Activated naive CD4-positive, alpha-beta T cell treated with anti-CD3 and anti-CD28 coated beads, Interleukin-2, amount 50 U/mL, for 16 hours (primary cell): ENCODE measurements at regions not wholly inside any gene's neighbourhood (a gene's known extent, or its start where the extent isn't known, plus 50 kb on each side); places are given as distances from the start of the nearest gene placed in this dataset.

Experiments
- DNase-seq: peaks from one replicate; pipeline ENCODE4 v3.0.0-alpha.2; 2020

DNA sequence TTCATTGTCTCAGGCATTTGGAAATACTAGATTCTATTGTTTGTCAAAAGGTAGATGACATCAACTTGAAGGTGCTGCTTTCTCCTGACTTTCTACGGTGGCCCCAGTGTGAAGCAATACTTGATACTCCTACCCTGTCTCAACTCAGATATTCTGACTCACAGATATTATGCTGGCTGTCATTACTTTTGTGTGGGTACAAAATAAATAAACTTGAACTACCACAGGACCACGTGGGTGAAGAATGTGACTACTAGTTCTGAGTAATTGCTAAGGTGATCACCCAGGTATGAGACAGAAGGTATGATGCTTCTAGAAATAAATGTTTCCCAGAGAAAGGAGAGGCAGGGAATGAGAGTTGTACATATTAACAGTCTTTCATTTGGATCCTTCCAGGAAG is 275.3 kb upstream of the SPOCK3 start:
- no peak for DNase-seq

DNA sequence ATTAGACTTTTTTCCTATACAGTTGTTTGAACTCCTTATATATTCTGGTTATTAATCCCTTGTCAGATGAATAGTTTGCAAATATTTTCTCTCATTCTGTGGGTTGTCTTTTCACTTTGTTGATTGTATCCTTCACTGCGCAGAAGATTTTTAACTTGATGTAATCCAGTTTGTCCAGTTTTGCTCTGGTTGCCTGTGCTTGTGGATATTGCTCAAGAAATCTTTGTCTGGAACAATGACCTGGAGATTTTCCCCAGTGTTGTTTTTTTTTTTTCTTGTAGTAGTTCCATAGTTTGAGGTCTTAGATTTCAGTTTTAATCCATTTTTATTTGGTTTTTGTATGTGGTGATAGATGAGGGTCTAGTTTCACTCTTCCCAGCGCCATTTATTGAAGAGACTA is 289.8 kb upstream of the SPOCK3 start:
- no peak for DNase-seq

DNA sequence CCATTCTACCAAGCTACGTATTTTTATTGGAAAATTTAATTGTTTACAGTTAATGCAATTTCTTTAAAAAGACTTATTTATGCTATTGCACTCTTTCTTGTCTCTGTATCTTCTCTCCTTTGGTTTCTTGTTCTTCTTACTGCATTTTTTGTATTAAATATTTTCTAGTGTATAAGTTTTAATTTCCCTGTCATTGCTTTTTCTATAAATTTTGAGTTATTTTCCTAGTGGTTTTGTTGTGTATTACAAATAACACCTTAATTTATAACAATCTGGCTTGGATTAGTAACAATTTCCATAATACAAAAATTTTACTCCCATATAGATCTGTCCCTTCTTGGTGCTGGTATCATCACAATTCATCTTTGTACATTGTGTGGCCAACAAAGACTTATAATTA is 303.5 kb upstream of the SPOCK3 start:
- no peak for DNase-seq

DNA sequence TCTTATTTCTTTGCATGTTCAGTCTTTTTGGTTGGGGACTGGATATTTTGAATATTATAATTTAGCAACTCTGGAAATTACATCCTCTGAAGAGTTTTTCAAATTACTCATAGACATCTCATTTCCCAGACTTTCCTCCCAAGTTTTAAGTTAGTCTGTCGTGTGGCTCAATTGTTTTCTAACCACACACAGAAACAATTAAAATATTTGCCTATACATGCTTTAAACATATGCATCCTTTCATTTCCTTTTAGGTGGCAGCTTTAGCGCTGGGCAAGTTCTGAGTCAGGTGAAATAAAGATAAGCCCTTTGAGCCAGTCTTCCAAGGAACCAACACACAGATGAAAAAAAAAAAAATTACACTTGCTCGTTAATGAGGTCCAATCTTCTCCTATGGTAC is 307.0 kb upstream of the SPOCK3 start:
- no peak for DNase-seq

DNA sequence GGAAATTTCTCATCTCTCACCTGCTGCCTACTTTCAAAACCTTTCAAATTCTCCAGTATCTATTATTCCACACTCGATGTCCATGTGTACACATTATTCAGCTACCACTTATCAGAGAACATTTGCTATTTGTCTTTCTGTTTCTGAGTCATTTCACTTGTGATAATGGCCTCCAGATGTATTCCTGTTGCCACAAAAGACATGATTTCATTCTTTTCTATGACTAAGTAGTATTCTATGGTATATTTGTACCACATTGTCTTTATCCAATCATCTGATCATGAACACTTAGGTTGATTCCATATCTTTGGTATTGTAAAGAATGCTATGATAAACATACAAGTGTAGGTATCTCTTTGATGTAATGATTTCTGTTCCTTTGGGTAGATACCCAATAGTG is 310.1 kb upstream of the SPOCK3 start:
- DNase-seq, result no peak

DNA sequence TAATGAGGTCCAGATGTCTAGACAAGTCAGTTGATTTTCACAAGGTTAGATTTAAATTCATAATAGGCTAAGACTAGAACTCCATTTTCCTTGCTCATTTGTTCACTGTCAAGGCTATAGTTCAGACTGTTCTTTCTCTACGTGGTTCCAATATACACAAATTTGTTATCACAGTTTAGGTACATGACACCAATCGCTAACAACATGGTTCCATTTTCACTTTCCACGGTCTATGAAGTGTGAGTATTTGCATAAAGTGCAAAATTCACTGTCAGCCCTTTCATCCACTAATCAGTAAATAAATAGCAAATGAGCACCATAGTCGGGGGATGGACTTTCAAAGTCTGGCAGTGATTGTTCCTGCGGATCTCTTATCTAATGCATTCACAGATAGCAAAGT is 315.7 kb upstream of the SPOCK3 start:
- no peak for DNase-seq

DNA sequence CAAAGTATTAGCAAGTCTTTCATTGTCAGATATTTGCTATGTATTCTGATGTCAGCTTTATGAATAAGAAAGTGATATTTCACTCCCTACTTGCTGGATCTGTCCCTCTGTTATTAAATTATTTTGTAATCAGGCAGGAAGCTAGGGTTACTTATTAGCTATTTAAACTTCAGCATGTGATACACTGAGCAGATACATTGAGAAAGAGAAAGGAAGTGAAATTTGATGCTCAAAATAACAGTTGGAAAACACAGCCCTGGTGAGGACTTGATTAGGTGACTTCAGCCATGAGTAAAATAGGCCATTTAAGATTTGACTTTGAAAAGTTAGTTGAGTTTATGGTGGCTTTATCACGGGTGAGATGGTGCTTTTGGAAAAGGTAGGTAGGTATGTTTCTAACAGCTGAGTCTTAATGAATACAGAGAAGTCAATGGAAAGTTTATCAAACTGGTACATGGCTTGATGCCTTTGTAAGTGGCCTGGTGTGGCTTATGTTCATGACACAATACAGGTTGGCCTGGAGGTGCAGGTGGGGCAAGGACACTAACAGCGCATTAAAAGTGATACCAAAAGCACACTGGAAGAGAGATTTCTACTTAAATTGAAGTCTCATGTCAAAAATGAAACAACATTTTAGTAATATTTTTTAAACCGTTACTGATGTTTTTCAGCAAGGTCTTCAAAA is 321.2 kb upstream of the SPOCK3 start:
- DNase-seq, result no peak

DNA sequence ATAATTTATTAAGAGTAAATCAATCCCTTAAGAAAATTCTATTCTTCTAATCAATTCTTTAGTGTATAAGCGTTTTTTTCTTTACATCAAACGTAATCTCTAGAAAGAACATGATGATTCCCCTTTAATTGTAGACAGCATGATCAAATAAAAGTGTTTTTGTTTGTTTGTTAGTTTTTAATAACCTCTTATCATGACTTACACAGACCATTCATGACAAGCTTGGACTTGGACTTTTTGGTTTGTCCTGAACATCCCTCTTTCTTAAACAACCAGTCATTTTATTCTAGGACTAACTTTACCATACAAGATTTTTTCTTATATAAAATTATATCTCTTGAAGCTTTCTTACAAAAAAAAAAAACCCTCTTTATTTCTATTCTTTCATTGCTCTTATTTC is 344.6 kb upstream of the SPOCK3 start:
- no peak for DNase-seq

DNA sequence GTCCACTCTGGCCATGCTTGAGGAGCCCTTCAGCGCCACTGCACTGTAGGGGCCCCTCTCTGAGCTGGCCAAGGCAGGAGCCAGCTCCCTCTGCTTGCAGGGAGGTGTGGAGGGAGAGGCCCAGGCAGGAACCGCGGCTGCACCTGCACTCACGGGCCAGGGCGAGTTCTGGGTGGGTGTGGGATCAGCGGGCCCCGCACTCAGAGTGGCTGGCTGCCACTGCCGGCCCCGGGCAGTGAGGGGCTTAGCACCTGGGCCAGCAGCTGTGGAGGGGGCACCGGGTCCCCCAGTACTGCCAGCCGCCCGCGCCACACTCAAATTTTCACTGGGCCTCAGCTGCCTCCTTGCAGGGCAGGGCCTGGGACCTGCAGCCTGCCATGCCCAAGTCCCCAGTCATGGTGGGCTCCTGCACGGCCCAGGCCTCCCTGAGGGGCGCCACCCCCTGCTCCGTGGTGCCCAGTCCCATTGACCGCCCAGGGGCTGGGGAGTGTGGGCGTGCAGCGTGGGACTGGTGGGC is 347.2 kb upstream of the SPOCK3 start:
- no peak for DNase-seq

DNA sequence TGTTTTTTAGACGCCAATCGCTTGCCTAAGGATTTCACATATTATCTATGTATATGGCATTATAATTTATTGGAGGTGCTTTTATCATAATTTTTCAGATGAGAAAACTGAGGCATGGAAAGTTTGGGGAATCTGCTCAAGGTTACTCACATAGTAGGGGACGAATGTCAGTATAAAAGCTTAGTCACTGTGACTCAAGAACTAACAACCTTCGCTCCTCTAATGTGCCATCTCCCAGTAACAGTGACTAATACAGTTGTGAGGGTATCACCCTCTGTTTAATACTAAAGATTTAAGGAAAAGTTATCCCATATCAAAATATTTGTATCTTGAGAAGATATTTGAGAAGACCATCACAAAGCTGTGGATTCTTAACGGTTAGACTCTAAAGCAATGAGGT is 353.1 kb upstream of the SPOCK3 start:
- no peak for DNase-seq

DNA sequence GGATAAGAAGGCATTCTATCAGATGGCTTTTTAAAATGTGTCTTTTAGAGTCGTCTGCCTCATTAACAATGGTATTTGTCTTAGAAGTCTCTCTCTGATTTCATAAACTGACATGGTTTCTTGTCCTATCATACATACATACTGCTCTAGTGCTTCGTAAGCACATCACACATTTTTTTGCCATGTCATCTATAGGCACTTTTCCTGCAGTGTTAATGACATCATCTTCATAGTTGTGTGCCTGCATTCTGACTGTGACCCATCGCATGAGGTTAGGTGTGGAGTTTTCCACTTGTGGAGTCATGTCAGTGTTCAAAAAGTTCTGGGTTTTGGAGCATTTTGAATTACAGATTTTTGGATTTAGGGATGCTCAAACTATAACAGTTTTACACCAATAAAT is 361.6 kb upstream of the SPOCK3 start:
- DNase-seq, result no peak

DNA sequence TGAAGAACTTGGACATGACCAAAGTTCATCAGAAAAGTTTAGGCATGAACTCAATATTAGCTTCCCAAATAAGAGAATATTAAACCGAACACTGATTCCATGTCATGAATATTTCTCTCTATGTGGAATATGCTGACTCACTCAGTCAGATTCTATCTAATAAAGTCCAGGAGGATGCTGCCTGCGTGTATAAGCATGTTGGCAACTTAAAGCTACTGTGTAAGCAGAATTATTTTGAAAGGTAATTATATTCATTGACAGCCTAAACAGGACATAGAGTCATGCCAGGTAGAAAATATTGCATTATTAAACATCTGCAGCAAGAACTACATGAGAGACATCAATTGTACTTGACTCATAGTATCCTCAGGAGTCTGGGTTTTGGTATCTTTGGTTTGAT is 367.9 kb upstream of the SPOCK3 start:
- DNase-seq, result no peak

DNA sequence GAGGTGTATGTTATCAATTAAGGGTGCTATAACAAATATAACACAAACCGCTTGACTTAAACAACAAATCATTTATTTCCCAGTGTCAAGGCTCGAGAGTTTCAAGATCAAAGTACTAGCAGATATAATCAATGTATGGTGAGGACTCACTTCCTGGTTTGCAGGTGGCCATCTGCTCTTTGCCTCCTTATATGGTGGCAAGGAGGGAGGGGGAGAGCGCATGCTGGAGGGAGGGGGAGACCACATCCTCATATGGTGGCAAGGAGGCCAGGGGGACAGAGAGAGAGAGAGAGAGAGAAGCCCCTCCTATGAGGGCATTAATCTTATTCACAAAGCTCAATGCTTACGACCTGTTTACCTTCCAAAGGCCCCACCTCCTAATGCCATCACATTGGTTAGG is 372.3 kb upstream of the SPOCK3 start:
- DNase-seq, result no peak

DNA sequence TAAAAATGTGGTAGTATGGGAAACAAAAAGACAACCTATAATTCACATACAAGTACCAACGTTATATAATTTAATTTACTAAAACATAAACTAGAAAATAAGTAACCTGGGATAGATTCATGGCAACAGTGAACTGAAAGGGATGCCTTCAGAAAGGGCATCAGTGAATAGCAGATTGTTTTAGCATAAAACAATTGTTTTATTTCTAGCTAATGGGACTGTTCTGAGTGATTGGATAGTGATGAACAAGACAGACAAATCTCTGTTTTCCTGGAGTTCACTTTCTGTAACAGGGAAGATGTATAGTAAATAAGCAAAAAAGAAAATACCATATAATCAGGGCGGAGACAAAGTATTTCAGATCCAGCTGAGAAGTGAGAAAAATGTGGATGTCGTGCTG is 379.1 kb upstream of the SPOCK3 start:
- DNase-seq, result no peak

DNA sequence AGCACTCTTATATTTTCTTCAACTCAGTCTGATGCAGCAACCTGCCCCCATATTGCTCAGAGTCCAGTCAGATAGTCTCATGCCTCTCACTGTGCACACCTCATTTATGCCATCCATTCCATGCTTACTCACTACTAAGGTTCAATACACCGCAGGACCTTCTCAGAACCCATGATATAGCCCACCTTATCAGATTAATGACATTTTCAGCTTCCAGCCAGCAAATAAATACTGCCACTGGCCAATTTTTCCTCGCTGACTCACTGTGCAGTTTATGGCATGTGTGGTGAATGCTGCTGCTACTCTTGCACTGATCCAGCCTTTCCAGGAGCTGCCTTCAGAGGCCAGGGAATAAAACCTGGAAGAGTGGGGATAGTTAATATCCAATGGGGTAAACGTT is 380.6 kb upstream of the SPOCK3 start:
- no peak for DNase-seq

DNA sequence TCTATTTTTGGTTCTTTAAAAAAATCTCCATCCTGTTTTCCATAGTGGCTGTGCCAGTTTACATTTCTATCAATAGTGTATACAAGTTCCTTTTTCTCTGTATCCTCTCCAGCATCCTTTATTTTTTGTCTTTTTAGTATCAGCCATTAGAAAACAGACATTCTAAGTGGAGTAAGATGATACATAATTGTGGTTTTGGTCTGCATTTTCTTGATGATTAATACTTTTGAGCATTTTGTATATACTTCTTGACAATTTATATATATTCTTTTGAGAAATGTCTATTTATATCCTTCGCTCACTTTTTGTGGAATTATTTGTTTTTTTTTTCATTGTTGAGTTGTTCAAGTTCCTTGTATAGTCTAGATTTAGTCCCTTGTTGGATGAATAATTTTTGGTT is 382.2 kb upstream of the SPOCK3 start:
- DNase-seq, result no peak

DNA sequence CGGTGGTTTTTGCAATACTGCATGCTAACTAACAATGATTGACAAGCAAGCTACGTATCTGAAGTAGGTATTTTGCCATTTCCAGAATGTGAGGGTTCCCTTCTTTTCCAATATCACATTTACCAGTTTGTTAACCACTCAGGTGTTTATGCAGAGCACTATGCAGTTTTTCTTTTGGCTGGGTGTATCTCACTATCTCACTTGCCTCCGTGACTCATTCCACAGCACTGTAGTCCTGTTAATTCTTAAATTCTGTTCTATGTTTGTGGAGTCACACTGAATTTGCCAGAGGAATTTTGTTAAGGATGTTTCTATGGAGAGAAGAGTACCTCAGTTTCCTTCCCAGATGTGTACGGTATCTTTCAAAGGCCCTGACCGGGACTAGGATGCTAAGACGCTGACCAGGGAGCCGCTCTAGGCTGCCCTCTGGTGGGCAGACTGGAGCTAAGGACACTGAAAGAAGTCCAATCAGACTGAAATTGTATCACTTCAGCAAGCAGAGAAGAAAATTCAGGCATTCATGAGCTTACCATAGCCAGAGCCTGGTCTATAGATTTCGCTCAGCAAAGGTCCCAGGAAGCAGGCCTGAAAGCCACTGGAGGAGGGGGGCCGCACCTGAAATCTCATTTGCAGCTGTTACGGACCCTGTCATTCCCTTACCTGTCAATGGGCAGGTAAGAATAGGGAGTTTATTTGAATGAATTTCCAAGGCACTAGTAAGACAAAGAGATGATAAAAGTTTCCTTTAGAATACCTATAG is 388.4 kb upstream of the SPOCK3 start:
- peak; percentile 18 for DNase-seq

DNA sequence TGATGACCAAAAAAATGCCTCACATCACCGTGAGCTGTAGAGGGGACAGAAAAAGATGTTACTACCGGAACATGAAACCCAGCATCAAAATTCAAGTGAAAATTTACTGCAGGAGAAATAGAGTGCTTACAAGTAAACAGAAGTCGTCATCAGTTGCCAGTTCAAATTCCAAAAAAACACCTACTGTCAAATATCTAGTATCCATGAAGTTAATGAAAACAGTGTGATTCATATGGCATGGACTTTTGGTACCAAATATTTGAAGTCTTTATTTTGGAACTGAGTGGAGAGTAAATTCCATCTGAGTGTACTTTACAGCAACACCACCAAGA is 388.9 kb upstream of the SPOCK3 start:
- DNase-seq, result no peak

DNA sequence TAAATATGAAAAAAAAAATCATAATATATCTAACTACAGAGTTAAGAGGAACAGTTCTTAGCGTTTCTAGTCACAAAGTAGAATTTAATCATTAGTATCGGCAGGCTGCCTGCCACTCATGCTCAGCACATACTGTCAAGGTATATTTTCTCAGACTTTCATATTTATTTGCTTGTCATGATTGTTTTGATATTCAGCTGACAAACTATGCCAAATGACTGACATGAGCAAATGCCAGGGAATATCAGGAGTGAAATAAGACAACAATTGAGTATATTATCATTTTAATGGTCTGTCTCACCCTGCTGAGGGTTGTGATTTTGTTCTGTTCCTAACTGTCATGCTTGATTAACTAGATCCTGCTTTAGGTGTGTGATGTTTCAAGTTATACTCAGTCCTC is 395.0 kb upstream of the SPOCK3 start:
- DNase-seq, result no peak

DNA sequence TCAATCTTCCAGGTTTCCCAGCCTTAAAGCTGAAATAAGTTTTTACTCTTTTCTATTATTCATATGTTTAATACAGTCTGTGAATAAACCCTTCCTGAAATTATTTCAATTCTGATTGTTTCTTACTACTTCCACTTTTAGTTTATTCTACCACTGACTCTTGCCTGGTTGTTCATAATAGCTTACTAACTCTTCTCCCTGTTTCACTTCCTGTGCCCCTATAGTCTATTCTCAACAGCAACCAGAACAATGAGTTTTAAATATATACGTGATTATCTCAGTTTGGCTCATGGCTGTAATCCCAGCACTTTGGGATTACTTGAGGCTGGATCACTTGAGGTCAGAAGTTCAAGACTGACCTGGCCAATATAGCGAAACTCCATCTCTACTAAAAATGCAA is 408.0 kb upstream of the SPOCK3 start:
- DNase-seq, result no peak

DNA sequence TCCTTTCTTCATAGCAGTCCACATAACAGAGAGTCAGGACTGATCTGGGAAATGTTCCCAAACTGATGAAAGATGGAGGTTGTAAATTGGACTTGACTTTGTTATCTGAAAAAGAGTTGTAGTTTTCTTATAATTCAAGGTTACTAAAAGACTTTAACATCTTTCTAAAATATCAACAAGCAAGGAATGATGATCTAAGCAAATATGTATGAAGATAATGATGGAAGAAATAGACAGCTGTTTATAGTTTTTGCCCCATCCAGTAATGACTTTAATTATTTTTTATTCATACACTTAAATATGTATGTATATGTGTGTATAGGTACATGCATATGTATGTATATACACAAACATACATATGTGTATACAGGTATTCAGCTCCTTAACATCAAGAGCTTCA is 411.1 kb upstream of the SPOCK3 start:
- no peak for DNase-seq

DNA sequence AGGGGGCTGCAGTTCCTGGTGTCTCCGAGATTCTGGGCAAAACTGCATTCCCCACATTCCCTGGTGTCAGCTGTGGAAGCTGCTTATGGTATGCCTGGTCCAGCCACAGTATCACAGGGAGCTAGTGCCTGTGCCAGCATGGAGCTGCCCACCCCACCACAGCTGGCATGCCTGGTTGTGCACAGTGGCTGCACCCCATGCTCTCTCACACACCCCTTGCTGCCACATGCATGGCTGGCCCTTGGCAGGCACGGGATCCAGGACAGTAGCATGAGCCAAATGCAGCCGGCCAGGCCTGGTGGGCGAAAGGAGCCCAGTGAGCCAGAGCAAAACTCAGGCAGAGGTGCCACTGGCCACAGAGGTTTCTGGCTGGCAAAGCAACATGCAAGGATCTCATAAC is 418.0 kb upstream of the SPOCK3 start:
- no peak for DNase-seq

DNA sequence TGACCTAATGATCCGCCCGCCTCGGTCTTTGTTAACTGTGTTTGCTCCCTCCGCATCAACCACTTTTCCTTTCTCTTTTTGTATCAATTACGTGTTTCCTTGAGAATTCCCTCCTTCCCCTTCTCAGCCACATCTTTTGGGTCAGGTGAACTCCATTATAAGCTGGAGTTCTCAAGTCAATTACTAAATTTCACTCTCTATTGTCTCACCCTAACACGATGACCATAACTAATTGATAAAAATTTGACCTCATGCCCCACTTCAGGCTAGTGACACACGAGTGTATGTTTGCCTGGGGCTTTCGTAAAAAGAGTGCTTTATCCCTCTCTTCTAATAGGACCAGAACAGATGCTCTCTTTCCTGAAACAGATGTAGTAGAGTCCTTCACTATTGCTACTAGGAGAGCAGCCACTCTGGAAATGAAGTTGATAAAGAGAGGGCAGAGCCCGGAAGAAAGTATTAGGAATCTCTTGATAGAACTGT is 403.6 kb upstream of the ANXA10 start:
- no peak for DNase-seq

DNA sequence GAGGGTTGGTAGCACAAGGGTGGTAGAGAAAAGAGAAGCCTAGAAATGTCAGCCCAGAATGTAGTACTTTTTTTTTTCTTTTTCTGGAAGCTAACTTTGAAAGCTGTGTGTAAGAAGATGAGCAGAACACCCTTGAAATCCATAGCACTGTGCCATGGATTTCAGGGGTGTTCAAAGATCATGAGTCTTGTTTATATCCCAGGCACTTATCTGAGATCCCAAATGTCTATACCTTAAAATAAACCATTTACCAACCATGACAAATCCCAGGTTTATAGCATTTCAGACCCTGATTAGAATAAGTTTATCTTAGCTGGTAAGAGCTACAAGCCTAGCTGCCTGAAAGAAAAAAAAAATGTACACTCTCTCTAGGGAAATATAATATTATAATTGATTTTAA is 389.9 kb upstream of the ANXA10 start:
- no peak for DNase-seq

DNA sequence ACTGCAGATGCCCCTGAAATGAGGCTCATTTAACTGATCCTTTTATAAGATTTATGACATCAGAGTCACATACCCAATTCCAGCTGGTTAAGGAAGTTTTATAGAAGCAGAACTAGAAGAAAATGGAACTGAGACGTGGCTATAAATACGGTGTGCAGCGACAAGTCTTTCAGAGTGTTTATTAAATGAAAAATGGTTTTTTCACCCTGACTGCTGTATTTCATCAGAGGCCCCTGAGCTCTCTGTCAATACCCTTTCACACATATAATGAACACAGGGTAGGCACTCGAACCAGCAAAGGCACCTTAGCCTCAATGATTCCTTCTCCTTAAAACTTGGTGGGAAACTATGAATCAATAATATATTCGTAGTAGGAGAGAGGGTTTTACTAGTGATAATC is 380.8 kb upstream of the ANXA10 start:
- DNase-seq, result no peak
